HG02973 (cell line): ENCODE measurements at regions not wholly inside any gene's neighbourhood (a gene's known extent, or its start where the extent isn't known, plus 50 kb on each side); places are given as distances from the start of the nearest gene placed in this dataset.

Source experiments
- ATAC-seq: cut with Tn5 transposase; IDR thresholded peaks from one replicate; pipeline ENCODE4 v1.9.1; 2021; ENCODE audit warnings: moderate library complexity; ENCODE audit not compliant: unreplicated experiment

- ATAC-seq: no peak
Measured at GRCh38 chr17:15112846-15113617, 152.1 kb downstream of the PMP22 start.

GRCh38 chr17:15109608-15110007 is 155.5 kb downstream of the PMP22 start:
- ATAC-seq: no peak

DNA sequence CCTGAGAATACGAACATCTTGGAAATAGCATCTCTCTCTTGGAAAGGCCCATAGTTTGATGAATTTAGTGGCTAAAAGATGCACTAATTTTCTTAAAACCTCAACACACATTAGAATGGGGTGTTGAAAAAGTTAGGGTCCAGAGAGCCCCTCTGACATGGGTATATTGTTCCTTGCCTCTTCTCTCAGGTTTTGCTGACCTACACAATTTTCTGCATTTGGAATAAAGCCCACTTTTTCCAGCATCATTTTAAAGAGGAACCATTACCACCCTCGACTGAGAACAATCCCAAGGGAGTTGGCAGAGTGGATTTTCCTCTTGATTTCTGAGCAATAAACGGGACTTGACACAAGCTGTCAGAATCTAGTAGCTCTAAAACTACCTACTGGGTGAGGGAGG is 156.1 kb downstream of the PMP22 start:
- no peak for ATAC-seq

DNA sequence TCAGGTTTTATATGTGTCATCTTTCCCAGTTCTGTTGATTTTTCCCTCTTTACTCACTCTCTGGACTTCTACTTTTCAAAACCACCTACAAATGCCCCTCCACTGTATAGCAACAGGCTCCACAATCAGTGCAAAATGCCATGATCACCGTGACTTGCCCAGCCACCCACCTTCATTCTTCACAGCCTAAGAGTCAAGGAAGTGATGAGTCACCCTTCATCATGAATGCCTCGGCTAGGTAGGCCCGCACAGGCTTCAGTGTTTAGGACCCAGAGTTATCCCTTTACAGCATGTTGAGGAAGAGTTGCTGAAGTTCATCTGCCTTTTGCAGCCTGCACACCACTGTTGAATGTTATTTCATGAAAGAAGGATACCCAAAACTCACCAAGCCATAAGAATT is 158.6 kb downstream of the PMP22 start:
- ATAC-seq: no peak

DNA sequence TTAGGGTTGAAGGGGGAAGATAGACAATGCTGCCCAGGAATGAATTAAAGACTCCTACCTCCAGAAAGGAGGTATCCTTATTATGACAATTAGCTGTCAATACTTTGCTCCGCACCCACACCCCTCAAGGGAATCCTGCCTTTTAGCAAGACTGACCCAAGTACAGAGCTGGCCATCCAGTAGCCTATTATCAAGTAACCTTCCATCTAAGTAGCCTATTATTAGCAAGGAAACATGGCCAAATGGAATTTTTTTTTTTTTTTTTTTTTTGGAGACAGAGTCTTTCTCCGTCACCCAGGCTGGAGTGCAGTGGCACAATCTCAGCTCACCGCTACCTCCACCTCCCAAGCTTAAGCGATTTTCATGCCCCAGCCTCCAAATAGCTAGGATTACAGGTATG is 161.3 kb downstream of the PMP22 start:
- ATAC-seq: no peak

- ATAC-seq: no peak
Measured at GRCh38 chr17:15101175-15101574, 164.0 kb downstream of the PMP22 start.

DNA sequence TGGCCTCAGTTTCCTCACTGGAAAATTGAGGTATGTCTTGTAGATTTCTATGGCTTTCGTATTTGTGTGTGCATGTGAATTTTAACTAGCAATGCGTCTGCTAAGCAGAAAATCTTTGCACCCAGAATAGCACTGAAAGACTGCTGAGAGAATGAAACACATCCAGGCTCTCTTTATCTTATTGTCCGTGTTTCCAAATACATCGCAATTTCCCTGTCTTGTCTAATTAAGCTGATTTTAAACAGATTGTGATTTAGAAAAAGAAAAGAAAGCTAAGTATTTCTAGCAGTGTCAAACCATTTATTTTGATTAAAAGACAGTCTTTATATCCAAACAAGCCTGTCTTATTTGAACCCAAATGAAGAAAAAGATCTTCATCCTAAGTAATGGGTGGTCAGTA is 168.6 kb downstream of the PMP22 start:
- no peak for ATAC-seq

DNA sequence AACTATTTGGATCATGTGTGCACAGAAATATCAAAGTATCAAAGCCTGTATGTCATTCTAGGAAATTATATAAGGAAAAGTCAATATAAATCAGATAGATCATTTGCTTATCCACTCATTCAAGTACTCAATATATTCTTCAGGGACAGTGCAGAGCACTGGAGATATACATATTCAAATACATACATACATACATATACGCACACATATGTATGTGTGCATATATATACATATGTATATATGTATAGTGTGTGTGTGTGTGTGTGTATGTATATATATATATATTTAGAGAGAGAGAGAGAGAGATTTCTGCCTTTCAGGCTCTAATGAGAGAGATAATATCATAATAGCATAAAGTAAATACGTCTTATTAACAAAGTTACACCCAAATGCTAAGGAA is 169.2 kb downstream of the PMP22 start:
- no peak for ATAC-seq

DNA sequence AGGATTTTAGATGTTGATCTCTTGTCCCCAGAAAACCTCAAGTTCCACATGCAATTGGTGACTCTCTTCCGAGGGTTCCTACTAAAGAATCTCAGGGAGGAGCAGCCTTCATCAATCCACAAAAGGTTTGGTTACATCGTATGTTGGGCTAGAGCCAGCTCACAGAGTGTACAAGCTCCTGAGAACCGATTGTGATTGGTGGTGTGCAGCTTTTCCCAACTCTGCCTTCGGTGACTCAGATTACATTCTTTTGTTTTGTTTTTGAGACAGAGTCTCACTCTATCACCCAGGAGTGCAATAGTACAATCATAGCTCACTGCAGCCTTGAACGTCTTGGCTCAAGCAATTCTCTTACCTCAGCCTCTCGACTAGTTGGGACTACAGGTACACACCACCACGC is 172.4 kb downstream of the PMP22 start:
- ATAC-seq: no peak

DNA sequence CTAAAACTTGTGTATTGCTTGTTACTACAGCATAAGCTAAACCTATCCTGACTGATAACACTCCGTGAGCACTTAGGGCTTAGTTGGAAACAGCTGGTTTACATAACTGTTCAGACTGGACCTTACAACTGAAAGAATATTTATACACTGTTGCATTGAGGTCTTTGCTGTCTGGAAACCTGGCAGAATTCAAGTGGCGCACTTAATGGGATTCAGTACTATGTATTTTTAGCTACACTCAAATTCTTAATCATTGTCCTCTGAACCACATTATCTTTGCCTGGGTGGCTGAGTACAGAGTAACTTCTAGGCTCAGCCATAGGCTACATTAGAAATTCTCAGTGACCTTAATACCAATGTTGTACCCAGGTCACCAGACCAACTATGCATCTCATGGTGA is 172.9 kb downstream of the PMP22 start:
- ATAC-seq: no peak

DNA sequence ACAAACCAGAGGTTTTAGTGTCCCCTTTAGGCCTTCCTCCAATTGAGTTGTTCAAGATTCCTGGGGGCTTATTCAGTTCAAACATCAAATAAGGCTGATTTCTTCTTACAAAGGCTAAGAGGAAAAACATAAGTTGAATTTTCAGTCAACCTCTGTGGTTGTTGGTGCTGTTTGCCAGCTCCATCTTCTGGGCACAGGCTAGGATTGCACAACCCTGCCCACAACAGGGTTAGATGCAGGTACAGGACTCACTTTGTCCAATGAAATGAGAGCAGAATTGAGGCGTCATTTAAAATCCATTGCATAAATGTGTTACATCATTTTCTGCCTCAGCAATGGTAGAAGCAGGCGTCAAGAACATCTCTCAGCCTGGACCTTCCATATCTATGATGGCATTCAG is 173.3 kb downstream of the PMP22 start:
- ATAC-seq: no peak

- no peak for ATAC-seq
Measured at GRCh38 chr17:15090533-15090932, 174.6 kb downstream of the PMP22 start.

GRCh38 chr17:15087946-15088345 is 177.2 kb downstream of the PMP22 start:
- ATAC-seq: no peak

- ATAC-seq: no peak
Measured at GRCh38 chr17:15086776-15087295, 178.3 kb downstream of the PMP22 start.

- ATAC-seq: no peak
Measured at GRCh38 chr17:15085890-15086677, 179.0 kb downstream of the PMP22 start.

GRCh38 chr17:15083225-15083624 is 181.9 kb downstream of the PMP22 start:
- ATAC-seq: no peak

DNA sequence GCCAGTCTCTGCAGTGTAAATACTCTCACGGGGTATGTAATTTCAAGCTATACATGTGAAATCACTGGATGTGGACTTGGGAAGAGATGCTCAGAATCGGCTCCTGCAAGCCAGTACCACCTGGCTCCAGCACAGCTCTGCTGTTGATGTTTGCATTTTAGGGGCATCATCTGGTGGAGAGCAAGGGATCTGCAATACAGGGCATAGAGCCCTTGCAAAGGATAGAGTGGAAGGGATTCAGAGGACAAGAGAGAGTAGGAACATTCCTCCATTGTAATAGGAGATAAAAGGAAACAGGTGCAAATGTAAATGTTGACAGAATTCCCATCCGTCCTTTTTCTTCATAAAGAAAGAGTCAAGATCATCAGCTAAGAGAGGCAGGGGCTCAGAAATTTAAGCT is 184.1 kb downstream of the PMP22 start:
- no peak for ATAC-seq

GRCh38 chr17:15078570-15078969 is 186.6 kb downstream of the PMP22 start:
- no peak for ATAC-seq

- no peak for ATAC-seq
Measured at GRCh38 chr17:15076991-15077663, 188.0 kb downstream of the PMP22 start.

- no peak for ATAC-seq
Measured at GRCh38 chr17:15051933-15052332, 213.2 kb downstream of the PMP22 start.

- no peak for ATAC-seq
Measured at GRCh38 chr17:15049795-15050160, 215.3 kb downstream of the PMP22 start.
